Right lobe of liver (tissue), 6 donors: ENCODE measurements at regions not wholly inside any gene's neighbourhood (a gene's known extent, or its start where the extent isn't known, plus 50 kb on each side); places are given as distances from the start of the nearest gene placed in this dataset.

Source experiments
- ATAC-seq, 4 donors: fragments of 200-7000 bp; cut with Tn5 transposase; one replicate each; pipeline ENCODE4 v1.9.1; 2020; ENCODE audit warnings: mild to moderate bottlenecking in 4 of 4, moderate library complexity in 4 of 4
- DNase-seq, 3 donors: peaks; one replicate each; pipeline ENCODE4 v3.0.0-alpha.2; 2020
- H3K27ac ChIP-seq, 3 donors: fragments of 200-600 bp; one replicate each; pipeline ENCODE4 v1.8.0; 2022
- H3K27me3 ChIP-seq, 2 donors: fragments of 200-600 bp; one replicate each; pipeline ENCODE4 v1.8.0; 2022
- H3K36me3 ChIP-seq, 4 donors: fragments of 200-600 bp; sonication (generic) in 1 of 4; one replicate each; pipeline versions ENCODE4 v1.5.1 to v1.8.0; 2017 to 2022; ENCODE audit warnings: control low read depth in 1 of 4
- H3K4me1 ChIP-seq, 4 donors: fragments of 200-600 bp; sonication (generic) in 1 of 4; one replicate each; pipeline versions ENCODE4 v1.5.1 to v1.8.0; 2017 to 2022; ENCODE audit warnings: control low read depth in 1 of 4
- H3K4me3 ChIP-seq, 3 donors: fragments of 200-600 bp; one replicate each; pipeline ENCODE4 v1.8.0; 2022
- H3K9me3 ChIP-seq, 4 donors: fragments of 200-600 bp; sonication (generic) in 1 of 4; one replicate each; pipeline versions ENCODE4 v1.5.1 to v1.8.0; 2017 to 2022; ENCODE audit warnings: control low read depth in 1 of 4
- POLR2A ChIP-seq: fragments of 450-650 bp; IDR thresholded peaks from one replicate; pipeline ENCODE4 v1.6.1; 2017; ENCODE audit warnings: antibody characterized with exemption, mild to moderate bottlenecking
- WGBS: methylation state at CpG from one replicate; pipeline ENCODE4 v1.1.6; 2018; ENCODE audit warnings: low coverage, low lambda C conversion rate; ENCODE audit not compliant: insufficient coverage; ENCODE audit errors: missing lambda C conversion rate; 5-methylcytosine and 5-hydroxymethylcytosine counted together
- intact Hi-C, 2 donors: fragments of 100-400 bp; cut with DNase I; formaldehyde crosslinking; loops; one replicate each; pipeline versions ENCODE4 v1.11.2 to v1.14.1; 2022
- TF ChIP-seq, protein P1 (sequence below), 4 donors: fragments of 200-600 bp in 3 of 4; fragments of 450-650 bp in 1 of 4; IDR thresholded peaks; one replicate each; pipeline versions ENCODE4 v1.5.1 to v1.8.0; 2016 to 2022; ENCODE audit warnings: antibody characterized with exemption in 4 of 4, mild to moderate bottlenecking in 2 of 4
- donor health status: DM: no; HTN: yes; CAD: no.
- donor health status: DM: no; HTN: no; CAD: no.
- donor health status: DM: no; HTN: no; CAD: no.
- donor health status: DM: no; HTN: yes; CAD: no.
- donor health status: DM: no; HTN: yes; CAD: no.

DNA sequence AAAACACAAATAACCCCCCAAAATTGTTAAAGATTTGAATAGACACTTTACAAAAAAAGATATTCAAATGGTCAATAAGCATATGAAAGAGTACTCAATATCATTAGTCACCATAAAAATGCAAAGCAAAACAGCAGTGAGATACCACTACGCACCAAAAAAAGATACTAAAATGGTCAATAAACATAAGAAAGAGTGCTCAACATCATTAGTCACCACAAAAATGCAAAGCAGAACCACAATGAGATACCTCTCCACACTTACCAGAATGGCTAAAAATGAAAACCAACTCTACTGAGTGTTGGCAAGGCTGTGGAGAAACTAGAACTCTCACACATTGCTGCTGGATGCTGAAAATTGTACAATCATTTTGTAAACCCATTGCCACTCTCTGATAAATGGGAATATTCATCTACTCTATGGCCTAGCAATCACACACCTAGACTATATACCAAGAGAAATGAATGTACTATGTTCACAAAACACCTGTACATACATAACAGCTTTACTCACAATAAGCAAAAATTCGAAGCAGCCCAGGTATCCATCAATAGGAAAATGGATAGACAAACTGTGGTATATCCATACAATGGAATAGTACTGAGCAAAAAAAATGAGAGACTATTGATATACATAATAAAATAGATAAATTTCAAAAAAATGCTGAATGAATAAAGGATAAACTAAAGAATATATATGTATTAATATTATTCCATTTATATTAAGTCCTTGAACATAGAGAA, 205.0 kb upstream of the DAPK1 start:
- 31% methylated on average over 2 of the region's 2 CpGs for WGBS
- TF ChIP-seq, protein P1, sequence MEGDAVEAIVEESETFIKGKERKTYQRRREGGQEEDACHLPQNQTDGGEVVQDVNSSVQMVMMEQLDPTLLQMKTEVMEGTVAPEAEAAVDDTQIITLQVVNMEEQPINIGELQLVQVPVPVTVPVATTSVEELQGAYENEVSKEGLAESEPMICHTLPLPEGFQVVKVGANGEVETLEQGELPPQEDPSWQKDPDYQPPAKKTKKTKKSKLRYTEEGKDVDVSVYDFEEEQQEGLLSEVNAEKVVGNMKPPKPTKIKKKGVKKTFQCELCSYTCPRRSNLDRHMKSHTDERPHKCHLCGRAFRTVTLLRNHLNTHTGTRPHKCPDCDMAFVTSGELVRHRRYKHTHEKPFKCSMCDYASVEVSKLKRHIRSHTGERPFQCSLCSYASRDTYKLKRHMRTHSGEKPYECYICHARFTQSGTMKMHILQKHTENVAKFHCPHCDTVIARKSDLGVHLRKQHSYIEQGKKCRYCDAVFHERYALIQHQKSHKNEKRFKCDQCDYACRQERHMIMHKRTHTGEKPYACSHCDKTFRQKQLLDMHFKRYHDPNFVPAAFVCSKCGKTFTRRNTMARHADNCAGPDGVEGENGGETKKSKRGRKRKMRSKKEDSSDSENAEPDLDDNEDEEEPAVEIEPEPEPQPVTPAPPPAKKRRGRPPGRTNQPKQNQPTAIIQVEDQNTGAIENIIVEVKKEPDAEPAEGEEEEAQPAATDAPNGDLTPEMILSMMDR (IDR thresholded peaks at IDR 0.05): no peak
- no peak for TF ChIP-seq POLR2A
- intact Hi-C loops: no loop called here

DNA sequence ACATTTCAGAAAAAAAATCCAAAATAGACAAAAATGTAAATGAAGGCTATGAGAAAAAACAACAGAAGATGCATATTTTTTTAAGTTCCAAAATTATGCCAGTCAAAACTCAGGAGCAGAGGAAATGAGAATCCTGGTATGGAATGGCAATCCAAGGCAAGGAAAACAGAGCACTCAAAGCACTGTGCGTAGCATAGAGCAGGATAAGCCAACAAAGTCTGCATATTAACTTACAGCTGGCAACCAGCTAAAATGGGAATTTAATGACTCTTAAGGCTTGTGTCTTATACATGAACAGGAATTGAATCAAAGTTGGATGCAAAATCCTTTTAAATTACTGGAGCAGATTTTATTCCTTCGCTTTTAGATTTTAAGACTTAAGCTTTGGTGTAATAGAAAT, 203.5 kb upstream of the DAPK1 start:
- H3K27me3 ChIP-seq: no peaks in the 10 kb centered on the region
- DNase-seq: no peak
- ATAC-seq: no peak
- intact Hi-C loops: no loop called here
- no peak for TF ChIP-seq POLR2A
- TF ChIP-seq, protein P1 (IDR thresholded peaks at IDR 0.05): no peak
- no peaks in the 10 kb centered on the region for H3K4me1 ChIP-seq
- WGBS: 81% methylated on average over 2 of the region's 2 CpGs
- H3K4me3 ChIP-seq: no peak overlapping the region
- no peaks in the 10 kb centered on the region for H3K9me3 ChIP-seq
- no peaks in the 10 kb centered on the region for H3K36me3 ChIP-seq
- H3K27ac ChIP-seq: no peak overlapping the region

More for the DNA sequence above, 205.0 kb upstream of the DAPK1 start:
- Histone ChIP-seq H3K27ac (no peak overlapping the region), H3K4me3 (no peak overlapping the region), H3K4me1 (no peaks in the 10 kb centered on the region), H3K9me3 (no peaks in the 10 kb centered on the region), H3K36me3 (no peaks in the 10 kb centered on the region), H3K27me3 (no peaks in the 10 kb centered on the region)
- no peak for ATAC-seq
- no peak for DNase-seq

DNA sequence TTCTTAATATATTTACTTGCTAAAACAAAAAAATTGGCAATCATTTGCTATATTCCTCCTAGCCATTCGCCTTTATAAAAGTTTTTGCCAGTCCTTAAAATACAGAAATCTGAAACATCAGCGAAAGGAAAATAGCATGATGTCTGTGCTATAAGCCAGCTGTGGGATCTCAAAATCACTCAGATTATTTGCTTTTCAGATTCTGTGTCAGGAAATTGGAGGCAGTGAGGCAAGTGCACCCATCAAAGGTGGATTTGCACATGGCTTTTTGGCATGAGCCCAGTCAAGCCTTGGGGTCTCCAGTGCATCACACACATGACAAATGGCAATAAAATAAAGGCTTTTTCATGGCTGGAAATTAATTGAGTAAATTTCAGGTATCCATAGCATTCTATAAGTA, 196.8 kb upstream of the DAPK1 start:
- Histone ChIP-seq H3K4me3 (no peak overlapping the region), H3K36me3 (no peaks in the 10 kb centered on the region), H3K27me3 (no peaks in the 10 kb centered on the region), H3K4me1 (no peaks in the 10 kb centered on the region), H3K27ac (no peak overlapping the region), H3K9me3 (no peaks in the 10 kb centered on the region)
- DNase-seq (no peak), ATAC-seq (no peak)
- intact Hi-C loops: no loop called here
- TF ChIP-seq, protein P1 (IDR thresholded peaks at IDR 0.05): no peak
- TF ChIP-seq POLR2A: no peak
- 59% methylated on average over 2 of the region's 2 CpGs for WGBS

DNA sequence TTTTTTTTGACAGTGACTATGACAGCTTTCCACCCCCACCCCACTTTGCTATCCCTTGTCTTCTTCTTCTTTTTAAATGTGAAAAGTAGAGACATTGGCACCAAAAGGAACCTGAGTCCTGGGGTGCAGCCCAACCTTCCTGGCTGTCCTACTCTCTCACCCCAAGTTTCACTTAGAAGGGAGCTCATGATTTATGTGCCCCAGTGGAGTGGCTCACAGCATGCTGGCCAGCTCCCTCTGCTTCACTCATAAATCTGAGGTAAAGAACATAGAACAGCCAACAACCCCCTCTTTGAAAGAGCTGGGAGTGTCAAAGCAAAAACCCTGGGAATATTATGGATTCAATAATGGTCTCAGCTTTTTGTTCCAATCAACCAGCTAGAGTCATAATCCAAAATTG, 196.3 kb upstream of the DAPK1 start:
- TF ChIP-seq, protein P1 (IDR thresholded peaks at IDR 0.05): no peak
- no peak for TF ChIP-seq POLR2A
- Histone ChIP-seq H3K27ac (no peak overlapping the region), H3K27me3 (no peaks in the 10 kb centered on the region), H3K4me3 (no peak overlapping the region), H3K36me3 (no peaks in the 10 kb centered on the region), H3K4me1 (no peaks in the 10 kb centered on the region), H3K9me3 (no peaks in the 10 kb centered on the region)
- intact Hi-C loops: no loop called here
- no peak for ATAC-seq
- no peak for DNase-seq

DNA sequence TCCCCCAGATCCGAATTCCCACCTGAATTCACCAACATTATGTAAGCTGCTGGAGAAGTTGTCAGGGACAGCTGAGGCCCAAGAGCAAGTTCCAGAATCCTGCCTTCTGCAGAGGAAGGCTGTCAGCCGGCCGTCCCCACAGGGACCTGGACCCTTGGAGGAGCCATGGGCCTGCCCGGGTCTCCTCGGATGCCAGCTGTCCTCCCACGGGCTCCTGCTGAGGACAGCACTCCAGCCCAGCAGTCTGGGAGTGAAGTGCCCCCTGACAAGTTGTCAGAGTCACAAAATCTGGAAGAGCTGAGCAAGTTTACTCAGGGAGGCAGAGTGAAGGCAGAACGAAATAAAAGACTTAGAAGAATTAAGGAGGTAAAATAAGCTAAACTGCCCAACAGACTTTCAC, 192.5 kb upstream of the DAPK1 start:
- Histone ChIP-seq H3K4me3 (no peak overlapping the region), H3K36me3 (no peaks in the 10 kb centered on the region), H3K4me1 (no peaks in the 10 kb centered on the region), H3K9me3 (no peaks in the 10 kb centered on the region), H3K27me3 (no peaks in the 10 kb centered on the region), H3K27ac (no peak overlapping the region)
- TF ChIP-seq POLR2A: no peak
- TF ChIP-seq, protein P1 (IDR thresholded peaks at IDR 0.05): no peak
- ATAC-seq: peak in 1 of 4 donors; percentile 30
- WGBS: 65% methylated on average over 7 of the region's 7 CpGs
- intact Hi-C loops: no loop called here
- no peak for DNase-seq
